Coronary artery (tissue), 2 donors: ENCODE measurements at regions not wholly inside any gene's neighbourhood (a gene's known extent, or its start where the extent isn't known, plus 50 kb on each side); places are given as distances from the start of the nearest gene placed in this dataset.

ENCODE experiments used
- DNase-seq: peaks from one replicate; pipeline ENCODE4 v3.0.0-alpha.2; 2017; ENCODE audit warnings: low spot score
- H3K27ac ChIP-seq, 2 donors: fragments of 200-600 bp; sonication (generic); one replicate each; pipeline ENCODE4 v1.5.1; 2016 to 2019
- H3K4me3 ChIP-seq: fragments of 200-600 bp; sonication (generic); 2 replicates; pipeline ENCODE4 v1.5.1; 2016; ENCODE audit warnings: mild to moderate bottlenecking, moderate library complexity
- CTCF ChIP-seq: fragments of 200-600 bp; sonication (generic); IDR thresholded peaks from one replicate; pipeline ENCODE4 v1.5.1; 2019; ENCODE audit warnings: antibody characterized with exemption

- TF ChIP-seq CTCF = no peak
Observed at GRCh38 chr18:75507636-75508035, 80.1 kb upstream of the SMIM21 start.

GRCh38 chr18:75506913-75507312 is 79.4 kb upstream of the SMIM21 start:
- DNase-seq = no peak
- TF ChIP-seq CTCF = no peak
- H3K27ac ChIP-seq = no peak overlapping the region
- no peak overlapping the region for H3K4me3 ChIP-seq

More at GRCh38 chr18:75507636-75508035, 80.1 kb upstream of the SMIM21 start:
- Histone ChIP-seq H3K27ac (no peak overlapping the region), H3K4me3 (no peak overlapping the region)
- no peak for DNase-seq

- no peak overlapping the region for H3K27ac ChIP-seq
- TF ChIP-seq CTCF = no peak
- no peak overlapping the region for H3K4me3 ChIP-seq
- no peak for DNase-seq
Observed at GRCh38 chr18:75504469-75504868, 77.0 kb upstream of the SMIM21 start.

GRCh38 chr18:75503615-75504014 is 76.1 kb upstream of the SMIM21 start:
- no peak for TF ChIP-seq CTCF
- Histone ChIP-seq H3K4me3 (no peak overlapping the region), H3K27ac (no peak overlapping the region)
- no peak for DNase-seq

- DNase-seq = no peak
- TF ChIP-seq CTCF = no peak
- no peak overlapping the region for H3K27ac ChIP-seq
- no peak overlapping the region for H3K4me3 ChIP-seq
Observed at GRCh38 chr18:75502286-75502685, 74.8 kb upstream of the SMIM21 start.

GRCh38 chr18:75500545-75500944 is 73.0 kb upstream of the SMIM21 start:
- no peak for DNase-seq
- Histone ChIP-seq H3K4me3 (no peak overlapping the region), H3K27ac (no peak overlapping the region)
- TF ChIP-seq CTCF = no peak

GRCh38 chr18:75497576-75498235 is 70.2 kb upstream of the SMIM21 start:
- no peak for TF ChIP-seq CTCF
- DNase-seq = no peak
- Histone ChIP-seq H3K27ac (no peak overlapping the region), H3K4me3 (no peak overlapping the region)
